GM21528 (cell line): ENCODE measurements at regions not wholly inside any gene's neighbourhood (a gene's known extent, or its start where the extent isn't known, plus 50 kb on each side); places are given as distances from the start of the nearest gene placed in this dataset.

Experiments used
- ATAC-seq: cut with Tn5 transposase; IDR thresholded peaks from one replicate; pipeline ENCODE4 v1.9.1; 2021; ENCODE audit warnings: mild to moderate bottlenecking, moderate library complexity; ENCODE audit not compliant: unreplicated experiment, low FRiP score

- ATAC-seq = no peak
These were observed 532.1 kb downstream of the BUD13 start for GRCh38 chr11:116240710-116241109.

- no peak for ATAC-seq
These were observed 533.5 kb downstream of the BUD13 start for GRCh38 chr11:116239247-116239646.

GRCh38 chr11:116234989-116235568 is 537.7 kb downstream of the BUD13 start:
- ATAC-seq = no peak

- ATAC-seq = no peak
These were observed 539.2 kb downstream of the BUD13 start for GRCh38 chr11:116233561-116233960.

- no peak for ATAC-seq
These were observed 540.4 kb downstream of the BUD13 start for GRCh38 chr11:116232364-116232828.

- no peak for ATAC-seq
These were observed 541.2 kb downstream of the BUD13 start for GRCh38 chr11:116231543-116231942.

GRCh38 chr11:116230438-116230837 is 542.3 kb downstream of the BUD13 start:
- no peak for ATAC-seq

GRCh38 chr11:116229236-116229970 is 543.4 kb downstream of the BUD13 start:
- no peak for ATAC-seq

GRCh38 chr11:116226731-116227130 is 546.1 kb downstream of the BUD13 start:
- no peak for ATAC-seq

- no peak for ATAC-seq
These were observed 546.8 kb downstream of the BUD13 start for GRCh38 chr11:116225784-116226585.

- no peak for ATAC-seq
These were observed 547.6 kb downstream of the BUD13 start for GRCh38 chr11:116225236-116225635.

GRCh38 chr11:116224889-116225200 is 547.9 kb downstream of the BUD13 start:
- ATAC-seq = no peak

- no peak for ATAC-seq
These were observed 548.5 kb downstream of the BUD13 start for GRCh38 chr11:116224154-116224888.

GRCh38 chr11:116221351-116221750 is 551.4 kb downstream of the BUD13 start:
- no peak for ATAC-seq

GRCh38 chr11:116219171-116219635 is 553.6 kb downstream of the BUD13 start:
- ATAC-seq = no peak

- no peak for ATAC-seq
These were observed 555.3 kb downstream of the BUD13 start for GRCh38 chr11:116217441-116217840.

GRCh38 chr11:116217006-116217405 is 555.8 kb downstream of the BUD13 start:
- ATAC-seq = no peak

GRCh38 chr11:116215471-116216113 is 557.2 kb downstream of the BUD13 start:
- ATAC-seq = no peak

GRCh38 chr11:116211147-116211546 is 561.6 kb downstream of the BUD13 start:
- no peak for ATAC-seq

GRCh38 chr11:116210663-116211062 is 562.1 kb downstream of the BUD13 start:
- ATAC-seq = no peak
